Astrocyte of the cerebellum (primary cell): ENCODE measurements at regions not wholly inside any gene's neighbourhood (a gene's known extent, or its start where the extent isn't known, plus 50 kb on each side); places are given as distances from the start of the nearest gene placed in this dataset.

ENCODE experiments used
- DNase-seq: peaks from one replicate; pipeline ENCODE4 v3.0.0-alpha.2; 2011; ENCODE audit warnings: low read depth
- H3K4me3 ChIP-seq: 2 replicates; pipeline ENCODE4 v1.5.1; 2011; ENCODE audit warnings: mild to moderate bottlenecking, low read depth, low read length, moderate library complexity
- in situ Hi-C: cut with HindIII; loops from 2 replicates; pipeline ENCODE4 v1.10.0; 2017; ENCODE audit warnings: low sequenced_read_pairs
- TF ChIP-seq, protein P1 (sequence below): IDR thresholded peaks from 2 replicates; pipeline ENCODE4 v1.5.1; 2012; ENCODE audit warnings: low read length, low read depth, moderate library complexity, mild to moderate bottlenecking; ENCODE audit errors: missing control alignments

DNA sequence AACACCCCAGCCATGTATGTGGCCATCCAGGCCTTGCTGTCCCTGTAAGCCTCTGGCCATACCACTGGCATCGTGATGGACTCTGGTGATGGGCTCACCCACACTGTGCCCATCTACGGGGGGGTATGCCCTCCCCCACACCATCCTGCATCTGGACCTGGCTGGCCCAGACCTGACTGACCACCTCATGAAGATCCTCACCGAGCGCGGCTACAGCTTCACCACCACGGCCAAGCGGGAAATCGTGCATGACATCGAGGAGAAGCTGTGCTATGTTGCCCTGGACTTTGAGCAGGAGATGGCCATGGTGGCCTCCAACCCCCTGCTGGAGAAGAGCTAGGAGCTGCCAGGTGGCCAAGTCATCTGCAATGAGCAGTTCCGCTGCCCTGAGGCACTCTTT, 80.4 kb upstream of the ZCCHC2 start:
- TF ChIP-seq, protein P1, sequence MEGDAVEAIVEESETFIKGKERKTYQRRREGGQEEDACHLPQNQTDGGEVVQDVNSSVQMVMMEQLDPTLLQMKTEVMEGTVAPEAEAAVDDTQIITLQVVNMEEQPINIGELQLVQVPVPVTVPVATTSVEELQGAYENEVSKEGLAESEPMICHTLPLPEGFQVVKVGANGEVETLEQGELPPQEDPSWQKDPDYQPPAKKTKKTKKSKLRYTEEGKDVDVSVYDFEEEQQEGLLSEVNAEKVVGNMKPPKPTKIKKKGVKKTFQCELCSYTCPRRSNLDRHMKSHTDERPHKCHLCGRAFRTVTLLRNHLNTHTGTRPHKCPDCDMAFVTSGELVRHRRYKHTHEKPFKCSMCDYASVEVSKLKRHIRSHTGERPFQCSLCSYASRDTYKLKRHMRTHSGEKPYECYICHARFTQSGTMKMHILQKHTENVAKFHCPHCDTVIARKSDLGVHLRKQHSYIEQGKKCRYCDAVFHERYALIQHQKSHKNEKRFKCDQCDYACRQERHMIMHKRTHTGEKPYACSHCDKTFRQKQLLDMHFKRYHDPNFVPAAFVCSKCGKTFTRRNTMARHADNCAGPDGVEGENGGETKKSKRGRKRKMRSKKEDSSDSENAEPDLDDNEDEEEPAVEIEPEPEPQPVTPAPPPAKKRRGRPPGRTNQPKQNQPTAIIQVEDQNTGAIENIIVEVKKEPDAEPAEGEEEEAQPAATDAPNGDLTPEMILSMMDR = no peak
- in situ Hi-C loops = no loop called here
- no peak overlapping the region for H3K4me3 ChIP-seq
- DNase-seq = no peak

DNA sequence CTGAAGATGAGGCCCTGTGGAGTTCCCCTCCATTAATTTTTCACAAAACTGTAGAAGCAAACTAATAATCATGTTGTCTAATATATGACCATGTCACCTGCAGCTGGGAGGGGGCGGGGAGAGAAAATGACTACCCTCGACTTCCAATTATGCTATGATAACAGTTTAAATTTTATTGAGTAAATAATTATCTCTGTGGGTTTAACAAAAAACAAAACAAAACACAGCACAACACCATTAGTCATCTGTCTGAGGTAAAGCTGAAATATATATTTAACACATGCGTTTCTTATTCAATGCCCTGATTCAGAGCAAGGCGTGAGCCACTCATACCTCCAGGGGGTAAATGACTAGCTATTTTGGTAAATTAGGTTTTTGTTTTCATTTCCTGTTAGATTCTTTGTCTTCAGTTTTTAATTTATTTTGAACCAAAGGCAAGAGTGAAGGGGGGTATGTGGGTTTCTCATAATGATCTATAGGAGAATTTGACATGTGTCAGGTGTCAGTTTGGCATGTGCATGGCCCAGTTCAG, 77.4 kb upstream of the ZCCHC2 start:
- in situ Hi-C loops = loop anchor here (5.0 kb wide), 1 partner anchor 62 kb away; no protein-coding TSS in a partner anchor
- TF ChIP-seq, protein P1 = no peak
- DNase-seq = no peak
- H3K4me3 ChIP-seq = no peak overlapping the region

DNA sequence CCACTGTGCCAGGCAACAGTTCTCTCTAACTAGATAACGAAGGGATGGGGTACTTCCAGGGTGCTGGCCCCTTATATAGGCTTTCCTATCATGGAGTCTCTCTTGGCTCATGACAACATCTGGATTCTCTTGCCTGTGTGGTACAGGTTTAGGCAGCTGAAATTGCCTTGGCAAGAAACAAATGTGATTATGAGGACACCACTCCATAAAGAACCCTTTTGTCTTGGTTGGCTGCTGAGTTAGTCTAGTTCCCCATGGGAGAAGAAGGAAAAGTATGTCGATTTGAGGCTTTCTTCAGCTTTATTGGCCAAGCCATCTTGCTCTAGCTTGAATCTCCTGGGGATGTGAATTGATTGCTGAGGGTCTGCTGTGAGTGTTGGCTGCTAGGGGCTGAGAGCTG, 76.3 kb upstream of the ZCCHC2 start:
- TF ChIP-seq, protein P1 = no peak
- no peak for DNase-seq
- in situ Hi-C loops = loop anchor here (5.0 kb wide), 1 partner anchor 61 kb away; no protein-coding TSS in a partner anchor

DNA sequence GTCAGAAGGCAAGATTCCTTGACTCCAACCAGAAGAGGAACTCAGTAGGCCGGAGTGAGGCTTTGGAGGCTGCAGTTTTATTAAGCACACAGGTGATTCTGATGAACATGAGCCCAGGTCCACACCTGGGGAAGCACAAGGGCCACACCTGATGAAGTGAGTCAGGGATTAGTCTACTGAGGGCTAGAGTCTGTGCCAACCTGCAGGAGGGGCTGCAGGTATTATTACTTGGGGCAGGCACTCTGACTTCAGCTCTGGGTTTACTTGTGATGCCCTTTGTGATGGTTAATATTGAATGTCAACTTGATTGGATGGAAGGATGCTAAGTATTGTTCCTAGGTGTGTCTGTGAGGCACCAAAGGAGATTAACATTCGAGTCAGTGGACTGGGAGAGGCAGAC, 75.2 kb upstream of the ZCCHC2 start:
- DNase-seq = no peak
- in situ Hi-C loops = loop anchor here (5.0 kb wide), 1 partner anchor 60 kb away; no protein-coding TSS in a partner anchor
- H3K4me3 ChIP-seq = no peak overlapping the region
- TF ChIP-seq, protein P1 = no peak

More for the DNA sequence above, 76.3 kb upstream of the ZCCHC2 start:
- no peak overlapping the region for H3K4me3 ChIP-seq

DNA sequence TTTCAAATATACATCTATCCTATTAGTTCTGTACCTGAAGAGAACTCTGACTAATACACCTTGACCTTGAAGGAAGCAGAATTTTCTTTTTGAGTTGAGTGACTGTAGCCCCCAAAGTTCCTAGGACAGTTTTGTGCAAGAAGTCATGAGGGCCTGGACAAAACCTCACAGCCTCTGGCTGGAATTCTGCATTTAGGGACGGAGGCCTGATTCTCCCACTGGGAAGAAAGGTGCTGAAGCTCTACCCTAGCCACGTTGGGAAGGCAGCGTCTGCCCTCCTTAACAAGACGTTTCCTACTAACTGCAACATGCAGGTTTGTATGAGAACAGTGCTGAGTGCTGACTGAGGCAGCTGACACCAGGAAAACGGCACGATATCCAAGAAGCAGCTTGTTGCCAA, 74.4 kb upstream of the ZCCHC2 start:
- TF ChIP-seq, protein P1 = no peak
- DNase-seq = no peak
- in situ Hi-C loops = loop anchor here (5.0 kb wide), 1 partner anchor 59 kb away; no protein-coding TSS in a partner anchor
- no peak overlapping the region for H3K4me3 ChIP-seq

DNA sequence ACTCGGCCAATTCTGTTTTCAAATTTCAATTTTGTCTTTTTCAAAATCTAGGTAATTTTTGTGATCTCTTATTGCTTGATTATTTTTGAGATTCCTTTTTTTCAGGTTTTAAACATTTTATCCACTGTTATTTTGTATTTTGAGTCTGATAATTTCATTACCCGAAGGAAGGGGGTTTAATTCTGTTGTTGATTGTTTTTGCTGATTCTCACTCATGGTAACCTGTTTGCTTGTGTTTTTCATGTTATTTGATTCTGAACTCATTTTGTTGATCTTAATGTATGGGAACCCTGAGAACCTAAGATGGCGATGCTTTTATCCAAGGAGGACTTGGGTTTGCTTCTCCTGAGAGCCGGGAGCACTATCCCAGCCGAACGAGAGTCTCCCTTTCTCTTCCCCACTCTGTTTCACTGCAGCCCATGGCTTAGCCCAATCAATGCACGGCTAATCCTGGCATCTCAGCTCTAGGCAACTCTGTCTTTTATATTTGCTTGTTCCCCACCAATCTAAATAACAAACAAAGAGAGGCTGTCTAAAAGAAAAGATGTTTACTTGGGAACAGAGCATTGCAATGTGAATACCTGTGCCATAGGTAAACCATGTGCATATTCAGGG, 73.2 kb upstream of the ZCCHC2 start:
- no peak overlapping the region for H3K4me3 ChIP-seq
- TF ChIP-seq, protein P1 = no peak
- in situ Hi-C loops = loop anchor here (5.0 kb wide), 1 partner anchor 58 kb away; no protein-coding TSS in a partner anchor
- DNase-seq = no peak
